Embryonic facial prominence (tissue), 1 donor: ENCODE measurements at regions not wholly inside any gene's neighbourhood (a gene's known extent, or its start where the extent isn't known, plus 50 kb on each side); places are given as distances from the start of the nearest gene placed in this dataset.
"Not testable (repeated sequence)": the region's sequence is repeated elsewhere in the genome, so short reads cannot be mapped to it uniquely, and the experiment has no call there.

ENCODE experiments used
- DNase-seq: peaks from one replicate; pipeline ENCODE4 v3.0.0-alpha.2; 2016; ENCODE audit errors: extremely low spot score

- DNase-seq, result no peak
These were observed 280.3 kb upstream of the FOXF1 start for GRCh38 chr16:86229866-86230656.

- no peak for DNase-seq
These were observed 278.9 kb upstream of the FOXF1 start for GRCh38 chr16:86231321-86231995.

DNA sequence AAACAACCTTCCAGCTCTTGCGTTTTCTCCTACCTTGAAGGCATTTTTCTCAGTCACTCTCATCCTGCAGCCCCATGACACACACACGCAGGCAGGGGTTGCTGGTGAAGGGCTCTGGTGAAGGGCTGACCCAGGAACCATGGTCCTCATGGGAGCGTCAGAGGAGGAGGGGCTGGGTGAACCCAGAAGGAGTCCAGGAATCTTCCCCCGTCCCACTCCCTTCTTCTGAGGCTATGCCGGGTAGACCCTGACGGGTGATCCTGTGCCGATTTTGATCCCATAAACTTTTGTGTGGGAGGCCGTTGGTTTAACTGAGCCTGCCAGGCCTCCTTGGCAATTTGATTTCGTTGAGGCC lies 278.4 kb upstream of the FOXF1 start:
- DNase-seq, result no peak

- no peak for DNase-seq
These were observed 277.8 kb upstream of the FOXF1 start for GRCh38 chr16:86232496-86232895.

- not testable (repeated sequence) for DNase-seq
These were observed 276.8 kb upstream of the FOXF1 start for GRCh38 chr16:86233506-86233905.

DNA sequence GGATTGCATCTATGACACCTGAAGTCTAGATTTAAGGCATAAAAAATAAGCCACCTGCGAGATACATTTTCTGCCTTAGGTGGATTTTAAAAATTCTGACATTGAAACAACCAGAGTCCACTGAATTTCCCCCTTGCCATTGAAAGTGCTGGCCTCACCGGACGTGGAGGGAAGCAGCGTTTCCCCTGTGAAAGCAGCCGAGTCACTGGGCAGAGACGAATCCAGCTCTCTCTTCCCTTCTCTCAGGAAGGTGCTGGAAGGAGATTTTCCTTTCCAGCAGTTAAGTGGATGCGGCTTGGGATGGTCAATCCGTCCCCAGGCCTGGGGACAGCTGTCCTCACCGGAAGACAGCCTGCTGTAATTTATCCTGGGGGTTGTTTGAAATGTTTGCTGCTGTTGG lies 270.9 kb upstream of the FOXF1 start:
- no peak for DNase-seq

DNA sequence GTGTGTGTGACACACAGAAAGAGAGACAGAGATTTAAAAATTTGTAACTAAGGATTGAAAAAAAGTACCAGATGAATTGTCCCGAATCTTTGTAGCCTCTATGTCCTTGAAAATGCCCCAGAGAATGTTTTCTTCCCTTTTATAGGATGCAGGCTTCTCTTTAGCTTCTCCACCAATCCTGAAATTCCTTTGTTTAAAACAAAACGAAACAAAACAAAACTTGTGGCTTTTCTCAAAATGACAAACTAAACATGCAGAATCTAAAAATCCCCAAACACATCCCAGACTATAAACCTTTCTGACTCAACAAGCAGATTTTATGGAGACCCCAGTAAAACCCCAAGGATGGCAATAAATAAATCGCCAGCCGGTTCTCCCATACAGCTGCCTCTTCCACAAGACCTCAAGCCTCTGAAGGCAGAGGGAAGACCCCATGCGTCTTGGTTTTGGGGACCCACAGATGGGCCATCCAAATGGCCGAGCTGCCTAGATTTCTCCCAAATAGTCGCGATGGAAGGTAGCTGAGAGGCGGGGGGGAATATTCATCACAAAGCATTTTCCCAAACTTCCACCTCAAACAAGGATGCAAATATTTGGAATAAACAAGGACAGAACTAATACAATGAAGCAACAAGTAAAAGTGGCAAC lies 269.5 kb upstream of the FOXF1 start:
- DNase-seq, result no peak

- DNase-seq, result no peak
These were observed 268.6 kb upstream of the FOXF1 start for GRCh38 chr16:86241681-86242080.

DNA sequence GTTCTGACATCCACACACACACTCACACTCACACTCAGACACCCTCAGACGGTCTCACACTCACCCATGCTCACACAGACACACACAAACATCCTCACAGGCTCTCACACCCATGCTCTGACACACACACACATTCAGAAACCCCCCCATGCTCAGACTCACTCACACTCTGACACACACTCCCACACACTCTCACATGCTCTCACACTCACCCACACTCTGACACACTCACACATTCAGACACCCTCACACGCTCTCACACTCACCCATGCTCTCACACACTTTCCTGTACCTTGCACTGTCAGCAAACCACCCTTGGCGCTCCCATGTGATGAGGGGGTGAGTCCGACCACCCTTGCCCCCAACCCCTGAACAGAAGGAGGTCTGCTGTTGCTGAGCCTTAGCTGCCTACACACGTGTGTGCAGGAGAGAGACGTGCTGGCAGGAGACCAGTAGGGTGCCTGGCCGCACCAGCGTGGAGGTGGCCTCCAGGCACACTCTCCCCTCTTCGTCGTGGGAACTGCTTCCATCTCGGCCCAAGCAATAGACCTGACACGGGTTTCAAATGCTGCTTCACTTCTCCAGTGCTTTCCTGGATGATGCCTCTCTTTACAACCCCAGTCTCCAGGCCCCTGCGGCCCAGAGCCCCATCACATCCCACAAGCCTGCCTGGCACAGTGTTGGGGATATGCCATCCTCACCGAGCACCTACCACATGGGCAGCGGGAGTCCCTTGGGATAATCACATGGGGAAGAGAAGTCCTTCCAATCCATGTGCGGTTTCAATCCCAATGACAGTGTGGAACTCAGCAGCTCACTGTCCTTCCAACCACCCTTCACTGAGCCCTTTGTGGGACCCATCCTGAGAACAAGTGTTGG lies 267.8 kb upstream of the FOXF1 start:
- no peak for DNase-seq

DNA sequence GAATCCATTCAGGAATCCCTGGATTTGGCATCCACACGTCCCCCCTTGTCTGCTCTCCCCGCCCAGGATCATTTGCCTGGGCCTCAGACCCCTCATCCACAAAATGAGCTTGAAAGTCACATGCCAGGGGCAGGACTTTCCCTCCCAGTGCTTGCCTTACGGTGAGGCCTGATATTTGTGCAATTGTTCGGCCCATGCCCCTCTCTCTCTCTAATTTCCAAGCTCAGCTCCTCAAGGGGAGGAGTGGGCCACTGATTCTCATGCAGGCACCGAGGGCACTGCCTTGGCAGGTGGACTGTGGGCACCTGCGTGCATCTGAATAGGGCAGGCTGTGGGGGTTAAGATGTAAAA lies 267.2 kb upstream of the FOXF1 start:
- DNase-seq, result no peak

DNA sequence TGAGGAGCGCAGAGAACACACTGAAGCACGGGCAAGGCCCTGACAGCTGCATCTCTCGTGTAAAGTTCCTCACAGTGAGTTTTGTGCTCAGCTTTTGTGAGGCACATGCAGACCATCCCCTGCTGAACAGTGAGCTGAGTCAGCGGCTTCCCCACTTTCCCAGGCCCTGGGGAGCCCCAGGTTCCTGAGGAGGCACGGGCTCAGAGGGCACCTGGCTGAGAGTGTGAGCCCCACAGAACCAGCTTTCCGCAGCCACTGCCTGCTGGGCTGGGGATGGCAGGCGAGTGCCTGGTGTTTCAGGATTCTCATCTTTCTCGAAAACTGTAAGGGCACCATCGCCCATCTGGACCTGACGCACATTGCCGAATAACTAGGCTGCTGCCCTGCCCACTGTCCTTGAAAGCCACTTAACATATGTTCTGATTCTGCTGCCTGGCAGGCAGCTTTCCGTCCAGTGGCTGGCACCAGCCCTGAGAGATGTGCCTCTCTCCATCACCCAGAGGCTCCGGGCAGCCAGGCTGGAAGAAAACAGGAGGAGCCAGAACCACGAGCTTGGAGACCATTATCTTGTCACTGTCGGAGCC lies 266.7 kb upstream of the FOXF1 start:
- DNase-seq, result no peak

DNA sequence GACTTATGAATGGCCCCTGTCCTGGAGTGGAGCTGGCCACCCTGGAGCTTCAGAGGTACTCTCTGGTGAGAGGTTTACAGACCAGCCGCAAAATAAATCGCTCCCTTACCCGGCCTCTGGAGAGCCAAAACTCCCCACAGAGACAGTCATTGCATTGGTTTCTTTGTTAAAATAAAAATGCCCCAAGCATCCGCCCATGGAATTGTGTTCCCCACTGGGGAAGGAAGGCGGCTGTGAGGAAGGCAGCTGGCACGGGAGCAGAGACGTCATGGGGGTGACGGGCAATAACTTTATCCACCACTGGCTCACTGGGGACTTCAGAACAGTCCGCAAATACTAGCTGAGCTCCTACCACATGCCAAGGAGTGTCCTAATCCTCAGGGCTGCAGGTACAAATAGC lies 266.2 kb upstream of the FOXF1 start:
- no peak for DNase-seq

- no peak for DNase-seq
These were observed 265.4 kb upstream of the FOXF1 start for GRCh38 chr16:86244936-86245335.

DNA sequence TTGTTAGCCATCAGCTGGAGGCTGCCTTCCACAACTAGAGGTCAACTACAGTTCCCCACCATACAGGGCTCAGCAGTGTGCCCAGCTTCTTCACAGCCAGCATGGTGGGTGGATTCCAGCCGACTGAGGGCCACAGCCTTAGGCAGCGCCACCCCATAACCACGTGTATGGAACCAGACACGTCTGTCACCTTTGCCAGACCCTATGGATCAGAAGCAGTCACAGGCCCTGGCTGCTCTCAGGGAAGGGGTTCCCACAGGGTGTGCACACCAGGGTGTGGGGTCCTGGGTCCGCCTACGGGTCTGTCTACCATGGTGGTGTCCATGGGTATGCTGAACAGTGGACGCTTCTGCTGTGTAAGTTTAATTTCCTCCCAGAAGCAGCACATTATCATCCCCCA lies 265.0 kb upstream of the FOXF1 start:
- DNase-seq, result no peak

- DNase-seq, result no peak
These were observed 264.4 kb upstream of the FOXF1 start for GRCh38 chr16:86245895-86246294.

- no peak for DNase-seq
These were observed 261.9 kb upstream of the FOXF1 start for GRCh38 chr16:86248310-86248905.

GRCh38 chr16:86249631-86250030 lies 260.7 kb upstream of the FOXF1 start:
- DNase-seq, result no peak

GRCh38 chr16:86251682-86252081 lies 258.6 kb upstream of the FOXF1 start:
- no peak for DNase-seq

- no peak for DNase-seq
These were observed 257.7 kb upstream of the FOXF1 start for GRCh38 chr16:86252596-86252995.

DNA sequence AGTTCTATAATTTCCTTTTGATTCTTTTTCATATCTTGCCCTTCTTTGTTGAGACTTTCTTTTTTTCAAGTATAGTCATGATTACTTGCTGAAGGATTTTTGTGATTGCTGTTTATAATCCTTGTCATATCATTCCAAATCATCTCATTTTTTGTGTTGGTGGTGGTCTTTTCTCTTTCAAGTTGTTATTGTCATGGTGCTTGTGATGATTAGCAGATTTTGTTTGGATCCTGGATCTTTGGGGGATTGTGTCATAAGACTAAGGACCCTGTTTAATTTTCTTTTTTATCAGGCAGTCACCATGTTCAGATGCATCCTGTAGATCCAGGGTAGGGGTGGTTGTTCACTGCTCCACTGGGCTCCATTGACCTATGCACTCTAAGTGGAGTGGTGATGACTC lies 254.4 kb upstream of the FOXF1 start:
- no peak for DNase-seq

DNA sequence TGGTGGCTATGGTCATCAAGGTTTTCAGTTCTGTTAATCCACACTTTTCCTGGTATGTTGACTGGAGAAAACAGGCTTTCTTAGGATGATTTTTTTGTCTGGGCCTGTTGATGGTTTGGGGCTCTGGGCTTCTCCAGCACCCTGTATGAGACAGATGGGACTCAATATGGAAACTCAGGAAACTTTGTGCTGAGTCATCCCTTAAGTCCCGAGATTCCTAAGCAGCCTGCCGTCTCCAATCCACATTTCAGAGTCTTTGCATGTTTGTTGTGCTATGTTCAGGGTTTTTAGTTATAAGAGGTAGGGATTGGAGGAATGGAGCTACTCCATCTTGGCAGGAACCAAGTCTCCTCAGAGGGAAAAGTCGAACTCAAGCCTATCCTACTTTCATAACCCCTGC lies 253.3 kb upstream of the FOXF1 start:
- DNase-seq, result no peak
